Duodenal mucosa (tissue), 2 donors: ENCODE measurements at regions not wholly inside any gene's neighbourhood (a gene's known extent, or its start where the extent isn't known, plus 50 kb on each side); places are given as distances from the start of the nearest gene placed in this dataset.

Source experiments
- H3K27ac ChIP-seq: one replicate; pipeline ENCODE4 v1.7.0; 2013; ENCODE audit warnings: low read depth, low read length
- H3K27me3 ChIP-seq, 2 donors: one replicate each; pipeline ENCODE4 v1.7.0; 2013; ENCODE audit warnings: low read length in 2 of 2, control low read depth in 1 of 2; ENCODE audit not compliant: insufficient read depth in 2 of 2, control insufficient read depth in 1 of 2
- H3K36me3 ChIP-seq, 2 donors: one replicate each; pipeline ENCODE4 v1.7.0; 2013; ENCODE audit warnings: low read length in 2 of 2, control low read depth in 1 of 2; ENCODE audit not compliant: insufficient read depth in 2 of 2, control insufficient read depth in 1 of 2
- H3K4me1 ChIP-seq, 2 donors: one replicate each; pipeline ENCODE4 v1.7.0; 2013; ENCODE audit warnings: low read length in 2 of 2, control low read depth in 1 of 2; ENCODE audit not compliant: insufficient read depth in 2 of 2, control insufficient read depth in 1 of 2
- H3K4me3 ChIP-seq, 2 donors: one replicate each; pipeline ENCODE4 v1.7.0; 2013; ENCODE audit warnings: low read length in 2 of 2, low read depth in 1 of 2
- H3K9ac ChIP-seq, 2 donors: one replicate each; pipeline ENCODE4 v1.7.0; 2013; ENCODE audit warnings: low read length in 2 of 2, low read depth in 1 of 2
- H3K9me3 ChIP-seq, 2 donors: one replicate each; pipeline ENCODE4 v1.7.0; 2013; ENCODE audit warnings: low read length in 2 of 2, control low read depth in 1 of 2; ENCODE audit not compliant: control insufficient read depth in 1 of 2

- Histone ChIP-seq H3K27ac (no peak overlapping the region), H3K36me3 (no peaks in the 10 kb centered on the region), H3K9ac (no peak overlapping the region), H3K27me3 (no peaks in the 10 kb centered on the region), H3K4me3 (no peak overlapping the region), H3K4me1 (no peaks in the 10 kb centered on the region), H3K9me3 (peaks cover 4 to 5% of the 10 kb centered on the region in 2 donors)
Measured at GRCh38 chr3:144301863-144302262, 330.2 kb downstream of the DIPK2A start.

- H3K36me3 ChIP-seq = no peaks in the 10 kb centered on the region
- no peak overlapping the region for H3K4me3 ChIP-seq
- peaks cover 0 to 4% of the 10 kb centered on the region in 2 donors for H3K9me3 ChIP-seq
- no peak overlapping the region for H3K27ac ChIP-seq
- H3K27me3 ChIP-seq = no peaks in the 10 kb centered on the region
- H3K4me1 ChIP-seq = no peaks in the 10 kb centered on the region
- no peak overlapping the region for H3K9ac ChIP-seq
Measured at GRCh38 chr3:144307951-144308350, 336.3 kb downstream of the DIPK2A start.

GRCh38 chr3:144308396-144308795 is 336.8 kb downstream of the DIPK2A start:
- Histone ChIP-seq H3K9ac (no peak overlapping the region), H3K36me3 (no peaks in the 10 kb centered on the region), H3K4me3 (no peak overlapping the region)

GRCh38 chr3:144312702-144313101 is 341.1 kb downstream of the DIPK2A start:
- no peaks in the 10 kb centered on the region for H3K4me1 ChIP-seq
- no peak overlapping the region for H3K4me3 ChIP-seq
- H3K9me3 ChIP-seq = no peaks in the 10 kb centered on the region
- no peaks in the 10 kb centered on the region for H3K27me3 ChIP-seq
- no peaks in the 10 kb centered on the region for H3K36me3 ChIP-seq
- no peak overlapping the region for H3K9ac ChIP-seq
- no peak overlapping the region for H3K27ac ChIP-seq

More at GRCh38 chr3:144308396-144308795, 336.8 kb downstream of the DIPK2A start:
- Histone ChIP-seq H3K27me3 (no peaks in the 10 kb centered on the region), H3K9me3 (peaks cover 0 to 4% of the 10 kb centered on the region in 2 donors), H3K27ac (no peak overlapping the region), H3K4me1 (no peaks in the 10 kb centered on the region)

GRCh38 chr3:144314946-144315345 is 343.3 kb downstream of the DIPK2A start:
- H3K9me3 ChIP-seq = no peaks in the 10 kb centered on the region
- H3K4me3 ChIP-seq = no peak overlapping the region
- H3K4me1 ChIP-seq = no peaks in the 10 kb centered on the region
- H3K27me3 ChIP-seq = no peaks in the 10 kb centered on the region
- no peak overlapping the region for H3K9ac ChIP-seq
- H3K27ac ChIP-seq = no peak overlapping the region
- H3K36me3 ChIP-seq = no peaks in the 10 kb centered on the region

- H3K27ac ChIP-seq = no peak overlapping the region
- no peaks in the 10 kb centered on the region for H3K4me1 ChIP-seq
- no peak overlapping the region for H3K9ac ChIP-seq
- no peaks in the 10 kb centered on the region for H3K36me3 ChIP-seq
- no peak overlapping the region for H3K4me3 ChIP-seq
- H3K9me3 ChIP-seq = no peaks in the 10 kb centered on the region
- H3K27me3 ChIP-seq = no peaks in the 10 kb centered on the region
Measured at GRCh38 chr3:144317961-144318360, 346.3 kb downstream of the DIPK2A start.

GRCh38 chr3:144324076-144324475 is 352.5 kb downstream of the DIPK2A start:
- no peak overlapping the region for H3K9ac ChIP-seq
- no peaks in the 10 kb centered on the region for H3K4me1 ChIP-seq
- H3K27me3 ChIP-seq = no peaks in the 10 kb centered on the region
- H3K4me3 ChIP-seq = no peak overlapping the region
- no peaks in the 10 kb centered on the region for H3K36me3 ChIP-seq
- H3K9me3 ChIP-seq = no peaks in the 10 kb centered on the region
- no peak overlapping the region for H3K27ac ChIP-seq

GRCh38 chr3:144332868-144333267 is 361.2 kb downstream of the DIPK2A start:
- H3K9me3 ChIP-seq = no peaks in the 10 kb centered on the region
- H3K4me1 ChIP-seq = no peaks in the 10 kb centered on the region
- no peak overlapping the region for H3K4me3 ChIP-seq
- no peaks in the 10 kb centered on the region for H3K36me3 ChIP-seq
- no peak overlapping the region for H3K9ac ChIP-seq
- no peak overlapping the region for H3K27ac ChIP-seq
- H3K27me3 ChIP-seq = no peaks in the 10 kb centered on the region

- Histone ChIP-seq H3K27me3 (no peaks in the 10 kb centered on the region), H3K4me3 (no peak overlapping the region), H3K27ac (no peak overlapping the region), H3K36me3 (no peaks in the 10 kb centered on the region), H3K9ac (no peak overlapping the region), H3K9me3 (no peaks in the 10 kb centered on the region), H3K4me1 (no peaks in the 10 kb centered on the region)
Measured at GRCh38 chr3:144341471-144341870, 369.8 kb downstream of the DIPK2A start.

- no peaks in the 10 kb centered on the region for H3K27me3 ChIP-seq
- H3K27ac ChIP-seq = no peak overlapping the region
- no peak overlapping the region for H3K9ac ChIP-seq
- H3K4me1 ChIP-seq = no peaks in the 10 kb centered on the region
- H3K4me3 ChIP-seq = no peak overlapping the region
- no peaks in the 10 kb centered on the region for H3K9me3 ChIP-seq
- H3K36me3 ChIP-seq = no peaks in the 10 kb centered on the region
Measured at GRCh38 chr3:144343343-144343742, 371.7 kb downstream of the DIPK2A start.

- Histone ChIP-seq H3K27me3 (no peaks in the 10 kb centered on the region), H3K4me1 (no peaks in the 10 kb centered on the region), H3K9ac (no peak overlapping the region), H3K9me3 (no peaks in the 10 kb centered on the region), H3K27ac (no peak overlapping the region), H3K4me3 (no peak overlapping the region), H3K36me3 (no peaks in the 10 kb centered on the region)
Measured at GRCh38 chr3:144343777-144344176, 372.2 kb downstream of the DIPK2A start.
